K562 (cell line): ENCODE measurements at regions not wholly inside any gene's neighbourhood (a gene's known extent, or its start where the extent isn't known, plus 50 kb on each side); places are given as distances from the start of the nearest gene placed in this dataset.
A peak's percentile ranks its signal among the peaks of the same experiment; 100 is the strongest.

Source experiments
- BACH1 ChIP-seq: fragments of 200-800 bp; sonication (Bioruptor generic); IDR thresholded peaks from 2 replicates; pipeline ENCODE4 v1.6.1; 2016; ENCODE audit warnings: missing genetic modification characterization, missing compliant biosample characterization
- DMBX1 ChIP-seq: fragments of 250-450 bp; sonication (Bioruptor Pico); IDR thresholded peaks from 2 replicates; pipeline ENCODE4 v1.8.0; 2022; ENCODE audit warnings: inconsistent platforms, mild to moderate bottlenecking, moderate library complexity, borderline replicate concordance
- JUNB ChIP-seq: fragments of 450-650 bp; formaldehyde crosslinking; conservative IDR thresholded peaks from 2 replicates; pipeline ENCODE4 v1.4.0; 2020; ENCODE audit warnings: mild to moderate bottlenecking
- L3MBTL2 ChIP-seq: fragments of 450-650 bp; IDR thresholded peaks from 2 replicates; pipeline ENCODE4 v1.6.1; 2016; ENCODE audit warnings: mild to moderate bottlenecking, moderate library complexity
- TF ChIP-seq, protein P1 (sequence below): fragments of 450-650 bp; IDR thresholded peaks from 2 replicates; pipeline ENCODE4 v1.6.1; 2016; ENCODE audit warnings: mild to moderate bottlenecking, moderate library complexity
- TF ChIP-seq, protein P2 (sequence below): fragments of 450-650 bp; formaldehyde crosslinking; IDR thresholded peaks from 2 replicates; pipeline ENCODE4 v1.4.0; 2022; ENCODE audit warnings: mild to moderate bottlenecking, moderate library complexity

DNA sequence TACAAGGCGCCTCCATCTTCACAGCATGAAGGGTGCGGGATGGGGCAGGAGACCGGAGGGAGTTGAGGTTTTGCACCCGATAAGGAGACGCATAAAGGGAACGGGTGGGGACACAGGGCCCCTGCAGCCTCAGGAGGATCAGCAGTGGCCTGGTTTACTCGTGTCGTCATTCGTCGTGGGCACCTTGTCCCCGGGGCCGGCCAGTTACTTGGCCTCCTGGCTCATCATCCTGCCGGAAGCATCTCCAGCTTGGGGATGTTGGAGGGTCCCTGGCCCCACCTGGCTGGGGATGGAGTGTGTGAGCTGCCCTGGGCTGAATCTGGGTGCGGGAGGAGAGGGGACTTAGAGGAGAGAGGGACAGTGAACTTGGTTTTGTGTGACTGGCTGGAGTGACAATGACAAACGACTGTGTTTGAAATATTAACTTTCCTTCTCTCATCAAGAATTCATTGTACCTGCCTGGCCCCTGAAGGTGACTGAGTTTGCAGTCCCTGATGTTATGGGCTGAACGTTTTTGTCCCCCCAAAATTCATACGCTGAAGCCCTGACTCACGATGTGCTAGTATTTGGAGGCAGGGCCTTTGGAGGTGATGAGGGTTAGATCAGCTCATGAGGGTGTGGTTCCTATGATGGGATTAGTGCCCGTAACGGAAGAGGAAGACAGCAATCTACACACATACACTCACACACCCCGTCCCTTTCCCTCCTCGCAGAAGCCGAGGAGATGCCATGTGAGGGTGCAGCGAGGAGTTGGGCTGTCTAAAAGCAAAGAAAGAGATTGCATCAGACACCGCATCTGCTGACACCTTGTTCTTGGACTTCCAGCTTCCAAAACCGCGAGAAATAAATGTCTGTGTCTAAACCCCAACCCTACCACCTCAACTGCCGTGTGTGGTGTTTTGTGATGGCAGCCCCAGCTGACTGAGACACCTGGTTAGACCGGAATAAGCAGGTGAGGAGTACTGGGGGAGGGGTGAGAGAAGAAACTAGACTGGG lies 65.0 kb upstream of the MAP3K4 start (continued):
- TF ChIP-seq, protein P1, sequence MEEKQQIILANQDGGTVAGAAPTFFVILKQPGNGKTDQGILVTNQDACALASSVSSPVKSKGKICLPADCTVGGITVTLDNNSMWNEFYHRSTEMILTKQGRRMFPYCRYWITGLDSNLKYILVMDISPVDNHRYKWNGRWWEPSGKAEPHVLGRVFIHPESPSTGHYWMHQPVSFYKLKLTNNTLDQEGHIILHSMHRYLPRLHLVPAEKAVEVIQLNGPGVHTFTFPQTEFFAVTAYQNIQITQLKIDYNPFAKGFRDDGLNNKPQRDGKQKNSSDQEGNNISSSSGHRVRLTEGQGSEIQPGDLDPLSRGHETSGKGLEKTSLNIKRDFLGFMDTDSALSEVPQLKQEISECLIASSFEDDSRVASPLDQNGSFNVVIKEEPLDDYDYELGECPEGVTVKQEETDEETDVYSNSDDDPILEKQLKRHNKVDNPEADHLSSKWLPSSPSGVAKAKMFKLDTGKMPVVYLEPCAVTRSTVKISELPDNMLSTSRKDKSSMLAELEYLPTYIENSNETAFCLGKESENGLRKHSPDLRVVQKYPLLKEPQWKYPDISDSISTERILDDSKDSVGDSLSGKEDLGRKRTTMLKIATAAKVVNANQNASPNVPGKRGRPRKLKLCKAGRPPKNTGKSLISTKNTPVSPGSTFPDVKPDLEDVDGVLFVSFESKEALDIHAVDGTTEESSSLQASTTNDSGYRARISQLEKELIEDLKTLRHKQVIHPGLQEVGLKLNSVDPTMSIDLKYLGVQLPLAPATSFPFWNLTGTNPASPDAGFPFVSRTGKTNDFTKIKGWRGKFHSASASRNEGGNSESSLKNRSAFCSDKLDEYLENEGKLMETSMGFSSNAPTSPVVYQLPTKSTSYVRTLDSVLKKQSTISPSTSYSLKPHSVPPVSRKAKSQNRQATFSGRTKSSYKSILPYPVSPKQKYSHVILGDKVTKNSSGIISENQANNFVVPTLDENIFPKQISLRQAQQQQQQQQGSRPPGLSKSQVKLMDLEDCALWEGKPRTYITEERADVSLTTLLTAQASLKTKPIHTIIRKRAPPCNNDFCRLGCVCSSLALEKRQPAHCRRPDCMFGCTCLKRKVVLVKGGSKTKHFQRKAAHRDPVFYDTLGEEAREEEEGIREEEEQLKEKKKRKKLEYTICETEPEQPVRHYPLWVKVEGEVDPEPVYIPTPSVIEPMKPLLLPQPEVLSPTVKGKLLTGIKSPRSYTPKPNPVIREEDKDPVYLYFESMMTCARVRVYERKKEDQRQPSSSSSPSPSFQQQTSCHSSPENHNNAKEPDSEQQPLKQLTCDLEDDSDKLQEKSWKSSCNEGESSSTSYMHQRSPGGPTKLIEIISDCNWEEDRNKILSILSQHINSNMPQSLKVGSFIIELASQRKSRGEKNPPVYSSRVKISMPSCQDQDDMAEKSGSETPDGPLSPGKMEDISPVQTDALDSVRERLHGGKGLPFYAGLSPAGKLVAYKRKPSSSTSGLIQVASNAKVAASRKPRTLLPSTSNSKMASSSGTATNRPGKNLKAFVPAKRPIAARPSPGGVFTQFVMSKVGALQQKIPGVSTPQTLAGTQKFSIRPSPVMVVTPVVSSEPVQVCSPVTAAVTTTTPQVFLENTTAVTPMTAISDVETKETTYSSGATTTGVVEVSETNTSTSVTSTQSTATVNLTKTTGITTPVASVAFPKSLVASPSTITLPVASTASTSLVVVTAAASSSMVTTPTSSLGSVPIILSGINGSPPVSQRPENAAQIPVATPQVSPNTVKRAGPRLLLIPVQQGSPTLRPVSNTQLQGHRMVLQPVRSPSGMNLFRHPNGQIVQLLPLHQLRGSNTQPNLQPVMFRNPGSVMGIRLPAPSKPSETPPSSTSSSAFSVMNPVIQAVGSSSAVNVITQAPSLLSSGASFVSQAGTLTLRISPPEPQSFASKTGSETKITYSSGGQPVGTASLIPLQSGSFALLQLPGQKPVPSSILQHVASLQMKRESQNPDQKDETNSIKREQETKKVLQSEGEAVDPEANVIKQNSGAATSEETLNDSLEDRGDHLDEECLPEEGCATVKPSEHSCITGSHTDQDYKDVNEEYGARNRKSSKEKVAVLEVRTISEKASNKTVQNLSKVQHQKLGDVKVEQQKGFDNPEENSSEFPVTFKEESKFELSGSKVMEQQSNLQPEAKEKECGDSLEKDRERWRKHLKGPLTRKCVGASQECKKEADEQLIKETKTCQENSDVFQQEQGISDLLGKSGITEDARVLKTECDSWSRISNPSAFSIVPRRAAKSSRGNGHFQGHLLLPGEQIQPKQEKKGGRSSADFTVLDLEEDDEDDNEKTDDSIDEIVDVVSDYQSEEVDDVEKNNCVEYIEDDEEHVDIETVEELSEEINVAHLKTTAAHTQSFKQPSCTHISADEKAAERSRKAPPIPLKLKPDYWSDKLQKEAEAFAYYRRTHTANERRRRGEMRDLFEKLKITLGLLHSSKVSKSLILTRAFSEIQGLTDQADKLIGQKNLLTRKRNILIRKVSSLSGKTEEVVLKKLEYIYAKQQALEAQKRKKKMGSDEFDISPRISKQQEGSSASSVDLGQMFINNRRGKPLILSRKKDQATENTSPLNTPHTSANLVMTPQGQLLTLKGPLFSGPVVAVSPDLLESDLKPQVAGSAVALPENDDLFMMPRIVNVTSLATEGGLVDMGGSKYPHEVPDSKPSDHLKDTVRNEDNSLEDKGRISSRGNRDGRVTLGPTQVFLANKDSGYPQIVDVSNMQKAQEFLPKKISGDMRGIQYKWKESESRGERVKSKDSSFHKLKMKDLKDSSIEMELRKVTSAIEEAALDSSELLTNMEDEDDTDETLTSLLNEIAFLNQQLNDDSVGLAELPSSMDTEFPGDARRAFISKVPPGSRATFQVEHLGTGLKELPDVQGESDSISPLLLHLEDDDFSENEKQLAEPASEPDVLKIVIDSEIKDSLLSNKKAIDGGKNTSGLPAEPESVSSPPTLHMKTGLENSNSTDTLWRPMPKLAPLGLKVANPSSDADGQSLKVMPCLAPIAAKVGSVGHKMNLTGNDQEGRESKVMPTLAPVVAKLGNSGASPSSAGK, result peak; percentile 91
- no peak for TF ChIP-seq BACH1 (tag)
- peak; percentile 87 for TF ChIP-seq L3MBTL2
- no peak for TF ChIP-seq JUNB (CRISPR knock-in tag)
- TF ChIP-seq DMBX1 (CRISPR knock-in tag), result peak; percentile 44; the same call in 1 of the 2 replicates
- TF ChIP-seq, protein P2, sequence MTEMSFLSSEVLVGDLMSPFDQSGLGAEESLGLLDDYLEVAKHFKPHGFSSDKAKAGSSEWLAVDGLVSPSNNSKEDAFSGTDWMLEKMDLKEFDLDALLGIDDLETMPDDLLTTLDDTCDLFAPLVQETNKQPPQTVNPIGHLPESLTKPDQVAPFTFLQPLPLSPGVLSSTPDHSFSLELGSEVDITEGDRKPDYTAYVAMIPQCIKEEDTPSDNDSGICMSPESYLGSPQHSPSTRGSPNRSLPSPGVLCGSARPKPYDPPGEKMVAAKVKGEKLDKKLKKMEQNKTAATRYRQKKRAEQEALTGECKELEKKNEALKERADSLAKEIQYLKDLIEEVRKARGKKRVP (CRISPR knock-in tag), result 0 out of 2 replicates have a peak, but pooled peaks have one; percentile 43
